ENCODE measurements at regions not wholly inside any gene's neighbourhood (a gene's known extent, or its start where the extent isn't known, plus 50 kb on each side); places are given as distances from the start of the nearest gene placed in this dataset.
A peak's percentile ranks its signal among the peaks of the same experiment; 100 is the strongest.

DNA sequence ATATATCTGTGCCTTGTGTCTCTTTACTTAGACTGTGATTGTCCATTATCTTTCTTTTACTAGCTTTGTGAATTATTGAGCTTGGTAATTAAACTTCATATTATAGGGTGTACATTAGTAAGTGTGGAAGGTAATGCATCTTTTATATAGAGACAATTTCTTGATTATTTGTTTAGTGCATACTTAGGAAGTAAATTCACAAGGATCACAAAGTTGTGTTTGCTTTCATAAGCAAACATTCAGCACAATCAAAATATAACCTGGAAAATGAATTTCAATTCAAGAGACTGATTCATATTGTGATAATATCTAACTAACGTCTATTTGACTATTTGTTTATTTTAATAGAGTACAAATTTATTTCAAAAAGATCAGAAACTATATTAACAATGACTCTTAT, 749.9 kb upstream of the NUDT12 start:
- no peak overlapping the region for H3K27ac ChIP-seq

DNA sequence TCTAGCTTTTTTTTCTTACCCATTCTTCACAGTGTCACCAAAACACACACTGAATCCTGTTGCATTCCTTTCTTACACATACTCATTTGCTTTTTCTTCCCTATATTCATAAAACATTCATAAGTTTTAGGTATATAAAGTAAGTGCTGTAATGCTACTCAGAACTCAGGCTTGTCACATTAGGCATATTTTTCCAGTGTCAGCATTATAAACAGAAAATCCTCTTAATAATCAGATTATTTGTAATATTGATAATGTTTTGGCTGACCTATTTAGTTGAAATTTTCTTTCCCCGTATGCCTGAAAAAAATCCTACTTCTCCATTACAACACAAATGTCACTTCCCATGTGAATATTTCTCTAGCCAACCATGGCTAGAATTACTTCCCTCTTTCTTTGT, 743.0 kb upstream of the NUDT12 start:
- no peak overlapping the region for H3K27ac ChIP-seq
- TF ChIP-seq, protein P1, sequence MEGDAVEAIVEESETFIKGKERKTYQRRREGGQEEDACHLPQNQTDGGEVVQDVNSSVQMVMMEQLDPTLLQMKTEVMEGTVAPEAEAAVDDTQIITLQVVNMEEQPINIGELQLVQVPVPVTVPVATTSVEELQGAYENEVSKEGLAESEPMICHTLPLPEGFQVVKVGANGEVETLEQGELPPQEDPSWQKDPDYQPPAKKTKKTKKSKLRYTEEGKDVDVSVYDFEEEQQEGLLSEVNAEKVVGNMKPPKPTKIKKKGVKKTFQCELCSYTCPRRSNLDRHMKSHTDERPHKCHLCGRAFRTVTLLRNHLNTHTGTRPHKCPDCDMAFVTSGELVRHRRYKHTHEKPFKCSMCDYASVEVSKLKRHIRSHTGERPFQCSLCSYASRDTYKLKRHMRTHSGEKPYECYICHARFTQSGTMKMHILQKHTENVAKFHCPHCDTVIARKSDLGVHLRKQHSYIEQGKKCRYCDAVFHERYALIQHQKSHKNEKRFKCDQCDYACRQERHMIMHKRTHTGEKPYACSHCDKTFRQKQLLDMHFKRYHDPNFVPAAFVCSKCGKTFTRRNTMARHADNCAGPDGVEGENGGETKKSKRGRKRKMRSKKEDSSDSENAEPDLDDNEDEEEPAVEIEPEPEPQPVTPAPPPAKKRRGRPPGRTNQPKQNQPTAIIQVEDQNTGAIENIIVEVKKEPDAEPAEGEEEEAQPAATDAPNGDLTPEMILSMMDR (conservative IDR thresholded peaks at IDR 0.05): no peak

More for the DNA sequence above, 749.9 kb upstream of the NUDT12 start:
- TF ChIP-seq, protein P1 (conservative IDR thresholded peaks at IDR 0.05): no peak

DNA sequence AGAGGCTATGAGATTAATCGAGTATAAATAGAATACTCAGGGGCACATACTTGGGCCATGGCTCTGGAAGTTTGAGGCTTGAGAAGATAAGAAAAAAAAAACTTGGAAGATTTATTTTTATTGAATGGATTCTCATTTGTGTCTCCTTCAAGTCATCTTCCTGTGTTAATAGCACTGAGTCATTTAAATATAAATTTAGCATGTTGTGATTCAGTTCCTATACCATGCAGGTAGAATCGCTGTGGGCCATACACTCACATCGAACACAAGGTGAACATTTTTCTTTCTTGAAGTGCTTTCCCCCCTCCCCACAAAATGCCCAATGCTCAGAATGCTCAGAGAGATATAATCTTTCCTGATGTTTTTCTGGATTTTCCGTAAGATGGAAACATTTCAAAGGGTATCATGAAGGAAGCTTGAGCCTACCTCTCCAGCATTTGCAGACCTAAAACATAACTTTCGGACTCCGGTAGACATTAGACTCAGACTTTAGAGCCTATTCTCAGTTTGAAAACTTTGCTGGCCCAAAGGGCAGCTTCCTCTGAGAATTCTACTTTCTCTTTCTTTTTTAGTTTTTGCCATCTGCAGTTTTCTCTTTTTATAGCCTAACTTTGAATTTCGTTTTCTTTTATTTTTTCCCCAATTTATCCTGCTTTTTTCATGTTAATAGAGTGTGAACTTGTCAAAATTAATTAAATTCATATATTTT, 737.6 kb upstream of the NUDT12 start:
- TF ChIP-seq, protein P1 (conservative IDR thresholded peaks at IDR 0.05): no peak
- H3K27ac ChIP-seq: no peak overlapping the region

DNA sequence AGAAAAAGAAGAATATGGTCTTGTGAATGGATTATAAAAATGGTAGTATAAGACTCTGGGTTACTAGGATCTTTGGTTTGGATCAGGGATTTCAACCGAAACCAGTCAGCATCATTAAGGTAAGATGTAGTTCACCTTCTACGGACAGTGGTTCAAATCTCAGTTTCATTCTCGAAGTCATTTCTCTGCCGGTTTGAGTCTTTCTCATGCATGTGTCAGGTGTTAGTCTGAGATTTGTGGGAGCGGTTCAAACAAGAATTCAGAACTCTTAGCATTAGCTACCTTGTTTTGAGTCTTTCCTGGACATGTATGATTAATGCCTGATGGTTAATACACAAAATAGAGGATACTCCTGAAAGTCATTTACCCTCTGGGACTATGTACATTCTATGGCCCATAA, 735.9 kb upstream of the NUDT12 start:
- TF ChIP-seq, protein P1 (conservative IDR thresholded peaks at IDR 0.05): no peak

DNA sequence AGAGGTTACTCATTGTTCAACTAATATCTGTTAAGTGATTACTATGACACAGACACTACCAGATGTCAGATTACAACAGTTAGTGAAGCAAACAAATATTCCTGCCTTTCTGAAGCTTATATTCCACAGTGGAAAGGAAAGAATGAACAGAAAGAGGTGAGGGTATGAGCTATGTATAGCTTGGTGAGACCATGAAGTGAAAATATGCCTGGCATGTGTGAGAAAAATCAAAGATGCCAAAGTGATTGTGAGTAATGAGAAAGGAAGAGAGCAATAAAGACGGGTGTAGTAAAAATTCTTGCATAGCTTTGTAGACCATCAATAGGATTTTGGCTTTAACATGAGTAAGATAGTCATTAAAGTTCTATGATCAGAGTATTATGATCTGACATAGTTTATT, 734.5 kb upstream of the NUDT12 start:
- peak overlapping the region; percentile 79 for H3K27ac ChIP-seq
- TF ChIP-seq, protein P1 (conservative IDR thresholded peaks at IDR 0.05): no peak

More for the DNA sequence above, 735.9 kb upstream of the NUDT12 start:
- H3K27ac ChIP-seq: no peak overlapping the region

DNA sequence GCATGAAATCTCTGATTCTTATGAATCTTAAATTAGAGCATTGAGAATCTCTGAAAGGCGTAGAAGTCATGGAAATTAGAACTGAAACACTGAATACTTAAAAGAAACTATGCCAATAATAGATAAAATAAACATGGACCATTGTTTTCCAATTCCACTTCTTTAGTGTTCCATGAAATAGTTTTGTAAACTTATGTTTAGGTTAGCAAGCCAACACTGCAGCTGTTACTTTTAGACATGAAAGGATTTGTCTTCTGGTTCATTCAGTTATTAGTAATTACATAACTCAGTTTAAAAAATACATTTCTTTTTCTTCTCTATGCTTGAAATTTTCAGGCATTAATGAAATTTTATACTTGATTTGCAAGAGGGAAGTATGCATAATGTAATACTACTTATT, 733.4 kb upstream of the NUDT12 start:
- TF ChIP-seq, protein P1 (conservative IDR thresholded peaks at IDR 0.05): no peak
- peak overlapping the region; percentile 79 for H3K27ac ChIP-seq

DNA sequence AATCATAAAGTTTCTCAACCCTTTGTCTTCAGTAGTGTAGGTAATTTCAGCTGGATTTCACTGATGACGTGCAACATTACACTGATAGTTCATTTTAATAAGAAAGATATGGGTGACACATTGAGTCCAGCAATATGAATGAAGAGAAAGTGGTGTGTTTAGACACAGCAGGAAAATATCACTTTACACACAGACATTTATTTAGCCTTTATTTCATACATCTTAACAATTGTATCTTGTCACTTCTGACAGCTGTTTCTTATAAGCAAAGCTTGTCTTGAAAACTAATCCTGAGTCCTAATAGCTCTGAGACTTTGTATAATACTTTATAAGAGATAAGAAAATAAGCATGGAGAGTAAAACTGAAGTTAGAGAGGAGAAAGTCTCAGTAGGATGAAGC, 720.5 kb upstream of the NUDT12 start:
- TF ChIP-seq, protein P1 (conservative IDR thresholded peaks at IDR 0.05): no peak
- H3K27ac ChIP-seq: no peak overlapping the region

All from VCaP (cell line).